Activated naive CD8-positive, alpha-beta T cell (primary cell): ENCODE measurements at regions not wholly inside any gene's neighbourhood (a gene's known extent, or its start where the extent isn't known, plus 50 kb on each side); places are given as distances from the start of the nearest gene placed in this dataset.

Source experiments
- H3K27ac Mint-ChIP-seq: one replicate; pipeline ENCODE4 v1.8.0; 2021; ENCODE audit warnings: mixed read lengths
- H3K27me3 Mint-ChIP-seq: one replicate; pipeline ENCODE4 v1.8.0; 2021; ENCODE audit warnings: mixed read lengths
- H3K36me3 Mint-ChIP-seq: one replicate; pipeline ENCODE4 v1.8.0; 2021; ENCODE audit warnings: mixed read lengths
- H3K4me1 Mint-ChIP-seq: one replicate; pipeline ENCODE4 v1.8.0; 2021; ENCODE audit warnings: low read depth, mixed read lengths
- H3K4me3 Mint-ChIP-seq: one replicate; pipeline ENCODE4 v1.8.0; 2021; ENCODE audit warnings: mild to moderate bottlenecking, mixed read lengths
- H3K9me3 Mint-ChIP-seq: one replicate; pipeline ENCODE4 v1.8.0; 2021; ENCODE audit warnings: low read depth, mixed read lengths

DNA sequence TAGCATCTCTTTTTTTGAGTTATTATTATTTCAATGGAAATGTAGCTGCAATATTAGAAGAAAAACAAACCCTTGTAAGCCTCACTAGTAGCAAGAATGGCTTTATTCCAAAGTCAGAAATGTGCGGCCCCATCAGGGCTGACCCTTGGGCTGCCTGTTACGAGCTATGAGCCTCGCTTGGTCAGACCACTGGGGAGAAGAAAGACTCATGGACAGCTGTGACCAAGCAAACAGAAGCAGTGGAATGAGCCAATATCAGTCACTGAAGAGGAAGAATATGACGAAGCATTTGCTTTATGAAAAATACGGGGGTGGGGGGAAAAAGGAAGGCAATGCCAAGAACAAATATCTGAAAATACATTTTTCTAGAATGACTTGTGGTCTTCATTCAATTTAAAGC lies 504.5 kb downstream of the LMO4 start:
- Mint-ChIP-seq H3K9me3 (no peaks in the 10 kb centered on the region), H3K36me3 (no peaks in the 10 kb centered on the region), H3K27me3 (no peaks in the 10 kb centered on the region), H3K4me1 (no peaks in the 10 kb centered on the region), H3K4me3 (no peak overlapping the region), H3K27ac (no peak overlapping the region)

DNA sequence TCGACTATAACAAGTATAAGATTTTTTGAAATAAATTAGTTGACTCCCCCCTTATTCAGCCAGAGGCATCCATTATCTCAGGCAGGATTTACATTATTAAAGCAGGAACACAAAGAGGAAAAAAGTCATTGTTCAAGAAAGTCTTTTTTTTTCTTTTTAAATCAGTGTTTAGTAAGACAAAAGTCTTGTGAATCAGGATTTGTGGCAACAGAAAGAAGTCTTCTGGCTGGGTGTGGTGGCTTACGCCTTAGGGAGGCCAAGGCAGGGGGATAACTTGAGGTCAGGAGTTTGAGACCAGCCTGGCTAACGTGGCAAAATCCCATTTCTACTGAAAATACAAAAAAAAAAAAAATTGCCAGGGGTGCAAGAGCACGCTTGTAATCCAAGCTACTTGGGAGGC lies 505.5 kb downstream of the LMO4 start:
- Mint-ChIP-seq H3K4me1 (no peaks in the 10 kb centered on the region), H3K9me3 (no peaks in the 10 kb centered on the region), H3K36me3 (no peaks in the 10 kb centered on the region), H3K27ac (no peak overlapping the region), H3K4me3 (no peak overlapping the region), H3K27me3 (no peaks in the 10 kb centered on the region)

DNA sequence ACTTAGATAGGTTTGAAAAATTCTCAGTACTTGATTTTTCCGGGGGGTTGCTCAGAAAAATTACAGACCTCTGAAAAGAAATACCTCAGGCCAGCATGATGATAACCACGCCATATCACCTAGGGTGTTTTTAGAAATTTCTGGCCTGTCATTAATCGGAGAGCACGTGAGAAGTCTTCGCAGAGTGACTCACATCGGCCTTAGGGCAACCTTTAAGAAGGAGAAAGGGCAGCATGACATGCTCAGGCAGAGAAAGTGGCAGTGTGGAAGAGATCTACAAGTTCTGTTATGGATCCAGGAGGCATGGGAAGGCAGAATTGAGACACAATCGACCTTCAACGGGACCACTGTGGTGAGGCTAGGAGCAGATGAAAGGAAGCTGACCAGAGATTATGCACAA lies 506.3 kb downstream of the LMO4 start:
- H3K27ac Mint-ChIP-seq = no peak overlapping the region
- no peaks in the 10 kb centered on the region for H3K4me1 Mint-ChIP-seq
- H3K4me3 Mint-ChIP-seq = no peak overlapping the region
- no peaks in the 10 kb centered on the region for H3K36me3 Mint-ChIP-seq
- H3K27me3 Mint-ChIP-seq = no peaks in the 10 kb centered on the region
- no peaks in the 10 kb centered on the region for H3K9me3 Mint-ChIP-seq

DNA sequence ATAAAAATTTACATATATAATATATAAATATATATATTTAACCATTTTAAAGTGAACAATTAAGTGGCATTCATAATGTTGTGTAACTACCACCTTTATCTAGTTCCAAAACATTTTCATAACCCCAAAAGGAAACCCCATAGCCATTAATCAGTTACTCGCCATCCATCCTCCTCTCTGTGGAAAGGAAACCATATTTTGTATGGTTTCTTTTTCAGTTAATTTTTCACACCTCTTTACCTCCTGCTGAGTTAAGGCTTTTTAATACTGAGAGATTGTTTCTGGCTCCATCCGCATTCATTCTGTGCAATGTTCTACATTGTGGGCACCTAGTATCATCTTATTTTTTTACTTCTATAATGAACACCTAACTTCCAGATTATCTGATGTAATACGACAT lies 512.1 kb downstream of the LMO4 start:
- H3K27me3 Mint-ChIP-seq = peaks cover 6% of the 10 kb centered on the region
- H3K9me3 Mint-ChIP-seq = no peaks in the 10 kb centered on the region
- no peaks in the 10 kb centered on the region for H3K36me3 Mint-ChIP-seq
- H3K4me3 Mint-ChIP-seq = no peak overlapping the region
- H3K4me1 Mint-ChIP-seq = no peaks in the 10 kb centered on the region
- H3K27ac Mint-ChIP-seq = no peak overlapping the region

DNA sequence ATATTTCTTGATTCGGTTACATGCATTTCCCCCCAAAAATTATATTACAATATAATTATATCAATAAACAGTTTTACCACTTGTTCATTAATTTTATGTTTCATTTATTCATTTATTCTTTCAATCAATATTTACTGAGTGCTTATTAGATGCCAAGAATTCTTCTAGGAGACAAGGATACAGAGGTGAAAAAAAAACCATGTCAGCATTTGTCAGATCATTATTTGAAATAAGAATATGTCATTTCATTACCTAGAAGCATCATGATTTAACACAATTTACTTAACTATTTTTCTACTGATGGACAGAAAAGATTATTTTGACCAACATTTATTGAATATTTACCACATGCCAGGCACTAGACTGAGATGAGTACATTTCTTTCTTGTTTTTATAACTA lies 512.7 kb downstream of the LMO4 start:
- no peaks in the 10 kb centered on the region for H3K9me3 Mint-ChIP-seq
- no peak overlapping the region for H3K4me3 Mint-ChIP-seq
- H3K27me3 Mint-ChIP-seq = peaks cover 6% of the 10 kb centered on the region
- H3K4me1 Mint-ChIP-seq = no peaks in the 10 kb centered on the region
- H3K27ac Mint-ChIP-seq = no peak overlapping the region
- H3K36me3 Mint-ChIP-seq = no peaks in the 10 kb centered on the region

DNA sequence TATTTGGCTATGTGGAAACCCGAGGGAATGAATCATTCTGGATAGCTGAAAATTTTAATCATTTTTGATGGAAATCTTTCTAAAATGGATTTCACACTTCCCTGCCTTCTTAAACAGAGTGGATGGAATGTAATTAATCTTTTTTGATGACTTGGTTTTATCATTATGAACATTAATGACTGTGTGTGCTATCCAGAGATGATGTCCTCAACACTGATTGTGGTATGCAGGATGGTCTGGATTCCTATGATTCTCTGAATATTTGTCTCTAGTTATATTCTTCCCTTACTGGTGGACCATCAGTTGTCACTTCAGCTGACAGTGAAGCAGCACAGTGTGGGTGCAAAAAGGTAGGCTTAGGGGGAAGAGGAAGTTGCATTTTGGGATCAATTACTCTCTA lies 513.5 kb downstream of the LMO4 start:
- Mint-ChIP-seq H3K36me3 (no peaks in the 10 kb centered on the region), H3K27me3 (peaks cover 6% of the 10 kb centered on the region), H3K9me3 (no peaks in the 10 kb centered on the region), H3K27ac (no peak overlapping the region), H3K4me1 (no peaks in the 10 kb centered on the region), H3K4me3 (no peak overlapping the region)

DNA sequence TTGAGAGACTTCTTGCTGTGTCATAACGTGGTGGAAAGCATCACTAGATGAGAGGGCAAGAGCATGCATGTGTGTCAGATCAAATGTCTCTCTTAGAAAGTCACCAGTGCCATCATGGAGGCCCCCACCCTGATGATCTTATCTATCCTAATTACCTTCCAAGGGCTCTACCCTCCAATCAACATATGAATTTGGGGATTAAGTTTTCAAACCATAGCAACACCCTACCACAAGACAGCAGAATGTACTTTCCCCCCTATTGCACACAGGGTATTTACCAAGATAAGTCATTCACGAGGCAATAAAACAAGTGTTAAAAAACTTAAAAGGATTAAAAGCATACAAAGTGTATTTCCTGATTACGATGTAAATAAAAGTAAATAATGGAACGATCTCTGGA lies 515.6 kb downstream of the LMO4 start:
- no peaks in the 10 kb centered on the region for H3K9me3 Mint-ChIP-seq
- no peak overlapping the region for H3K27ac Mint-ChIP-seq

DNA sequence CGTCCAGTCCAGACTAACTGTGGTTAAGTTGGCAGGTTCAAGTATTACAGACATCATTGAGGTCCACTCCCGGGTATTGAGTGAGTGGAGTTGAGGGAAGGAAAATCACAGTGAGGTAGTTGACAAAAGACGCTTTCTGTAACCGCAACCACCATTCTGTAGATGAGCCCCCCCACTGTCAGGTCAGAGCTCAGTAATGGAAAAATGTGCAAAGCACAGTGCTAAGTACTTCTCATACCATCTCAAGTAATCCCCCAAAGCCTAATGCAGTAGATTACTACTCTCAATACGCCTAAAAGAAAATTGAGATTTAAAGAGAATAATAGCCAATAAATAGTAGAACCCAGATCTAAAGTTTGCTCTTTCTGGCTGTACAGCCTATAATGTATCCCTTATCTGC lies 522.8 kb downstream of the LMO4 start:
- Mint-ChIP-seq H3K4me1 (no peaks in the 10 kb centered on the region), H3K27me3 (peaks cover 5% of the 10 kb centered on the region), H3K9me3 (no peaks in the 10 kb centered on the region), H3K4me3 (no peak overlapping the region), H3K36me3 (no peaks in the 10 kb centered on the region), H3K27ac (no peak overlapping the region)

More for the DNA sequence above, 515.6 kb downstream of the LMO4 start:
- Mint-ChIP-seq H3K4me1 (no peaks in the 10 kb centered on the region), H3K27me3 (peaks cover 6% of the 10 kb centered on the region), H3K36me3 (no peaks in the 10 kb centered on the region), H3K4me3 (no peak overlapping the region)

DNA sequence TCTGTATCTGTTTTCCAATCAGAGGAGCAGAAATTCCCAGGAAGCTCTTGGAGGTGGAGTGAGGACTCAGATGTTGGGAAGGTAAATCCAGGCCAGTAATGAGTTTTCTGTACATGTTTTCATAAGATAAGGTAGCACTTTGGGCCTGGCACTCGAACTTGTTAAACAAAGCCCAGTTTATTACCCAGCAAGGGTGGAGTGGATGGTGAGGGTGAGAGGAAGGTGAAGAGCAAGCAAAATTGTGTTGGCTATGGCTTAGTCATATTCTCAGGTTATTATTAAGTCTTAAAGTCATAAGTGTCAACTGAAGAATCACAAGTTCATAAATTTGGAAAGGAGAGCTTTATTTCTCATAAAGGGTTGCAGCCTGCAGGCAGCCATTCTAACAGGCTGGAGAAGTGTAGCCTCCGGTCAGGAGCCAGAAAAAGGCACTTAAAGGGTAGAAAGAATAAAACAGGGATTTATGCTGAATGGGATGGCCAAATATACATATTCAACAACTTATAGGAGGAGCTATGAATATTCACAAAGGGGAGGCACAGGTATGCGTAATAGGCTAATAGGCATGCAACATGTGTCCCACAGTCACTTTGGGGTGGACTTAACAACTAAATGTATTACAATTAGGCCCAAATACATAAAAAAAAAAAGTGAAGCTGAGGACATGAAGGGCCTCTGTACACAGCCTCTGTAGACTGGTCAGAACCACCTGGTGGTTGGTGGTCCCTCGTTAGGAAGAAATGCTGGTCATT lies 523.9 kb downstream of the LMO4 start:
- Mint-ChIP-seq H3K4me3 (no peak overlapping the region), H3K36me3 (no peaks in the 10 kb centered on the region), H3K27me3 (peaks cover 5% of the 10 kb centered on the region), H3K27ac (no peak overlapping the region), H3K4me1 (no peaks in the 10 kb centered on the region), H3K9me3 (peaks cover 3% of the 10 kb centered on the region)

DNA sequence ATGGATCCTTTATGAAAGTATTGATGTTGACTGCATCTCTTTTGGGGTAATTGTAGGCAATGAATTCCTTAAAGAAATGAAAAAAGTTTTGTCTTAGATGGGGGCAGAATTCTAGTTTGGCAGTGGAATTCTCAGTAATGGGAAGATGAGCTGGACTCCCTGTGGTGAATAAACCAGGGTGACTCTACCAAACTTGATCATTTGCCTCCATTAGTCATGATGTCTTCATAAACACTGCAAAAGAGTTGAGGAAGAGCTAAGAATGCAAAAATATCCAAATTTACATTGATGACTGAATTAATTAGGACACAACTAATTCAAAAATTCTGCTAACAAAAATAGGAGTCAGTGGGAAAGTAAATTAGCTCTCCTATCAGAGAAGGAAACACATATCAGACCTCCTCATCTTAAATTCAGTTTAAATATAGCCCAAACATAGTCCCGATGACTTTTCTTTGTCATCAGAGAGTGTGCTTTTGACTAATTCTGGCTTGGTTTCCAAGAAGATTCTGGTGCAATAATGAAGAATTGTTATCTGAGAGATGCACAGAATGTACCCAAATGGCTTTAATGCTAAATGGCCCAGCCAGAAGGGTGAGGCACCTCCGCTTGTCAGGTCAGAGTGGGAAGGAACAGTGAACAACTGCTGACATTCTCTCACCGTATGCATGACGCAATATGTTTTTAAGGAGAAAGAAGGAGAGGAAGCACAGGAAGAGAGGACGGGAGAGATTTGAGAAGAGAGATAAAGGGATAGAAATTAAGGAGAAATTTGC lies 525.1 kb downstream of the LMO4 start:
- Mint-ChIP-seq H3K27ac (no peak overlapping the region), H3K36me3 (no peaks in the 10 kb centered on the region), H3K27me3 (peaks cover 5% of the 10 kb centered on the region), H3K4me3 (no peak overlapping the region), H3K9me3 (peaks cover 5% of the 10 kb centered on the region), H3K4me1 (no peaks in the 10 kb centered on the region)

DNA sequence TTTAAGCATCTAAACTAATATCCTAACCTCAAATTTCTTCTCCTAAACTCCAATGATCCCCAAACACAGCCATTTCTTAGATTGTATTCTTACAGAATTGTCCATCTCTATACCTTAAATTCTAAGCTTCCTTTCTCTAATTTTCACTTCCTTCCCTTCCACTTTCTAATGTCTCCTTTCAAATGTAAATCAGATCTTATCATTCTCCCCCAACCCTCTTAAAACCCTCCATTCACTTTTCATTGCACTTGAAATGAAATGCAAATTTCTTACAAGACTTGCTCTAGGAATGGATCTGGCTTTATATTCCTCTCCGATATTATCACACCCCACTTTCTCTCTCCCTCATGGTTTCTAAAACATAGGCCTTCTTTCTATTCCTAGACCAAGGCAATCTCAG lies 534.6 kb downstream of the LMO4 start:
- H3K27ac Mint-ChIP-seq = no peak overlapping the region
- no peaks in the 10 kb centered on the region for H3K27me3 Mint-ChIP-seq
- no peak overlapping the region for H3K4me3 Mint-ChIP-seq
- H3K36me3 Mint-ChIP-seq = peaks cover 7% of the 10 kb centered on the region
- H3K4me1 Mint-ChIP-seq = peaks cover 4% of the 10 kb centered on the region
- peaks cover 10% of the 10 kb centered on the region for H3K9me3 Mint-ChIP-seq

DNA sequence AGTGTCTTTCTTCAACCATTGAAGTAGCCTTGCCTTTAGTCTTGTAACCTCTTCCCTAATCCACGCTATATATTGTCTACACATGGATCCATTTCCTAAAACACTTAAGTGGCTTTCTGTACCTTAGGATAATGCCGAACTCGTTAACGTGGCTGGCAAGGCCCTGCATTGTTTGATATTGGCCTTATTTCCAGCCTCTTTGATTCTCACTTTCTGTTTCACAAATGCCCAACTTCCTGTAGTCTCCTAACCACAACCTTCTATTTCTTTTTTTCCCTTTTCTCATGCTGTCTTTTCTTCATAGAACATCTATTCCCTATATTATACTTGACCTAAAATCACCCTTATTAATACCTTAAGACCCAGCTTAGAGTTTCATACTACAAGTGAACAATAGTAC lies 536.0 kb downstream of the LMO4 start:
- no peak overlapping the region for H3K27ac Mint-ChIP-seq
- H3K4me3 Mint-ChIP-seq = no peak overlapping the region
- H3K4me1 Mint-ChIP-seq = peaks cover 4% of the 10 kb centered on the region
- peaks cover 7% of the 10 kb centered on the region for H3K36me3 Mint-ChIP-seq
- peaks cover 10% of the 10 kb centered on the region for H3K9me3 Mint-ChIP-seq
- no peaks in the 10 kb centered on the region for H3K27me3 Mint-ChIP-seq

DNA sequence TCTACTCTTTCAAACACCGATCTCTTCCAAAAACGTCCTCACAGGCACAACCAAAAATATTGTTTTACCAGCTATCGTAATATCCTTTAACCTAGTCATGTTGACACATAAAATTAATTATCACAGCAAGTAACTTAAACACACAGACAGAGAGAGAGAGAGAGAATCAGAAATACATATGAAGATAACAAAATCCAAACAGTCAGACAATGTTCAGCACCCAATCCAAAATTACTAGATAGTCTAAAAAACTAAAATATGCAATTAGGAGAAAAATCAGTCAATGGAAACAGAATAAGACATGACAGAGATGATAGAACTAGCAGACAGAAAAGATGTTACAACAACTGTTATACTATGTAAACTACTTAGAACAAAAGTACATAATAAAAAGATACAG lies 537.7 kb downstream of the LMO4 start:
- peaks cover 7% of the 10 kb centered on the region for H3K36me3 Mint-ChIP-seq
- H3K27me3 Mint-ChIP-seq = no peaks in the 10 kb centered on the region
- H3K9me3 Mint-ChIP-seq = peaks cover 10% of the 10 kb centered on the region
- H3K4me1 Mint-ChIP-seq = peaks cover 4% of the 10 kb centered on the region
- no peak overlapping the region for H3K4me3 Mint-ChIP-seq
- H3K27ac Mint-ChIP-seq = no peak overlapping the region

DNA sequence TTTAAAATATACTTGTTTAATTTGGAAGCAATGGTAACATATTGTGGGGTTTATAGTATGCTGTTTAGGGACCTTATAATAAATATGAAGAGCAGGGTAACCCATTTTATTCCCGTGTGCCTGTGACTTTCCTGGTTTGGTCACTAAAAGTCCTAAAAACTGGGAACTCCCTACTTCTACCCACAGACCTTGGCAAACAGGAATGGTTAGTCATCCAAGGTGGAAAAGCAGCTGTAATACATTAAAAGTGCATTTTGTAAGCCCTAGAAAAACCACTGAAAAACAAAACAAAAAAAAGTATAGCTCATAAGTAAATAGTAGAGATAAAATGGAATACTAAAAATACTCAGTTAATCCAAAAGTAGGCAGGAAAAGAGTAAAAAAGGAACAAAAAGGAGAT lies 538.9 kb downstream of the LMO4 start:
- no peak overlapping the region for H3K27ac Mint-ChIP-seq
- H3K4me1 Mint-ChIP-seq = peaks cover 4% of the 10 kb centered on the region
- no peak overlapping the region for H3K4me3 Mint-ChIP-seq
- H3K36me3 Mint-ChIP-seq = peaks cover 7% of the 10 kb centered on the region
- peaks cover 10% of the 10 kb centered on the region for H3K9me3 Mint-ChIP-seq
- no peaks in the 10 kb centered on the region for H3K27me3 Mint-ChIP-seq

DNA sequence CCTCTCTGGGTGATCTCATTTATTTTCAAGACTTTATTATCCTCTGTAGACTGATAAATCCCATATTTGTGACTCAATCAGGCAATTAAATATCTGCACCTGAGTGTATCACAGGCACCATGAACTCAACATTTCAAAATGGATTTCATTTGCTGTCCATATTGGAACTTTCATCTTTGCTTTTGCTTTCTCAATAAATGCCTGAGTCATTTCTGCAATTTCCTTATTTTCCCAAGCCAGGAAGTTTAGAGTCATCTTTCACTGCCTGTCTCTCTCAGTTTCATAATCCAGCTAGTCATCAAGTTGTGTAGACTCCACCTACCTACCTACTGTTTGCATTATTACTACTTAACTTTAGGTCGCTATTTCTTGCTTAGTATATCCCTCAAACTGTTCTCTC lies 540.9 kb downstream of the LMO4 start:
- H3K27me3 Mint-ChIP-seq = no peaks in the 10 kb centered on the region
- H3K9me3 Mint-ChIP-seq = peaks cover 10% of the 10 kb centered on the region
- H3K4me1 Mint-ChIP-seq = peaks cover 3% of the 10 kb centered on the region
- peaks cover 7% of the 10 kb centered on the region for H3K36me3 Mint-ChIP-seq
- no peak overlapping the region for H3K27ac Mint-ChIP-seq
- no peak overlapping the region for H3K4me3 Mint-ChIP-seq

DNA sequence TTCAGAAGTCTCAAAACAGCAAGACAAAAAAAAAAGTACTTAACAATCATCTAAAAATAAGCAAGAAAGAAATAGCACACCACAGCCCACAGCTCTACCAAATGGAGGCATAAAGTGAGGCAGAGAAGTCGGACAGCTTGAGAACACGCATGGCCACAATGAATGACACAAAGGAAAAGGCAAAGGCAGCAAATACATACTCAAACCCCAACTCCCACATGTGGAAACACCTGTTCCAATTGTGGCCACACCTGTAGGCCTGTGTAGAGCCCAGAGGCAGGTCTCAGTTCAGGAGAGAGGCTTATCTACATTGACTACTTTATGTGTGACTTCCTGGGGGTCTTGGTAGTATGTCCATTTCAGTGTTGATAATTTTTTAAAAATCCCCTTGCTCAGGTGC lies 543.5 kb downstream of the LMO4 start:
- no peaks in the 10 kb centered on the region for H3K27me3 Mint-ChIP-seq
- no peaks in the 10 kb centered on the region for H3K36me3 Mint-ChIP-seq
- no peaks in the 10 kb centered on the region for H3K9me3 Mint-ChIP-seq
- H3K27ac Mint-ChIP-seq = no peak overlapping the region
- H3K4me1 Mint-ChIP-seq = no peaks in the 10 kb centered on the region
- no peak overlapping the region for H3K4me3 Mint-ChIP-seq
